ENCODE measurements at regions not wholly inside any gene's neighbourhood (a gene's known extent, or its start where the extent isn't known, plus 50 kb on each side); places are given as distances from the start of the nearest gene placed in this dataset.
"Not testable (repeated sequence)": the region's sequence is repeated elsewhere in the genome, so short reads cannot be mapped to it uniquely, and the experiment has no call there.

DNA sequence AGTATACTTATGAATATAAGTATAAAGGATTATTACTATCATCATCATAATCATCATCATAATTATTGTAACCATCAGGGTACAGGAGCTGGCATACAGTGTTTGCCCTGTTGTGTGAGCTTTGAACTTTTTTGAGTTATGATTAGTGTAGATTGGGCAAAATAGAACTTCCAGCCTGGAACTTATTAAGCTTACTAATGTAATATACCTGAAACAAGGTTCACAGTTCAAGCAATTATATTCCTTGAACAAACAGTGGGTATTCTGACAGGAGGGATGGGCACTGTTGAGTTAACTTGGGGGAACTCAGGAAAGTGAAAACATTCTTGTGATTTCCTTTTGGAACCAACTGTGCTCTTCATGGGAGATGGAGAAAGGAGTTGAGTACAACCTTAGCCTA, 680.0 kb downstream of the DOK5 start:
- intact Hi-C loops (cut with DNase I) = no loop called here
- no peak for DNase-seq (ENCODE audit: low spot score)
- ATAC-seq = no peak

DNA sequence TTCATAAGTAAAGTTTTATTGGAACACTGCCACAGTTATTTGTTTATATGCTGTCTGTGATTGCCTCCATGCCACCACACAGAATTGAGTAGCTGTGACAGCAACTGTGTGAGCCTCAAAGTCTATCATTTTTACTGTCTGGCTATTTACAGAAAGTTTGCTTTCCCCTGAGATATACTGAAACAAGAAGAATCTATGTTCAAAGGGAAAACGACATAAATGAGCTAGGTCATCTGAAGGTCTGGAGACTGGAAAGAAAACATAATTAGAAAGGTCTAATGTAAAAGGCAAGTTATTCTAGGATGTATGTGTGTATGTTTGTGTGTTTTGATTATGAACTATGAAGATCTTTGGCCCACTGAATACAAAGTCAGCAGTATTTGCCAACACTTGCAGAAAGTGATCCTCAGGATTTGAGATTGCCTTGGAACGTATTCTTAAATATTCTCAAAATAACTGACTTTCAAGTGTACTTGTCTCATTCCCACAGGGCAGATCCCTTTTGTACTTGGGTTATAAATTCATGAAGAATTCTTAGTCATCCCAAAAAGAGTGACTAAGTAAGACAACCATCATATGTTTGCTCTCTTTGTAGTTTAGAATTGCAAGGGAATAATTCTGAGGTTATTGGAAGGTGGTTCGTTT, 677.7 kb downstream of the DOK5 start:
- DNase-seq (ENCODE audit: low spot score) (no peak), ATAC-seq (no peak)
- intact Hi-C loops (cut with DNase I) = no loop called here

DNA sequence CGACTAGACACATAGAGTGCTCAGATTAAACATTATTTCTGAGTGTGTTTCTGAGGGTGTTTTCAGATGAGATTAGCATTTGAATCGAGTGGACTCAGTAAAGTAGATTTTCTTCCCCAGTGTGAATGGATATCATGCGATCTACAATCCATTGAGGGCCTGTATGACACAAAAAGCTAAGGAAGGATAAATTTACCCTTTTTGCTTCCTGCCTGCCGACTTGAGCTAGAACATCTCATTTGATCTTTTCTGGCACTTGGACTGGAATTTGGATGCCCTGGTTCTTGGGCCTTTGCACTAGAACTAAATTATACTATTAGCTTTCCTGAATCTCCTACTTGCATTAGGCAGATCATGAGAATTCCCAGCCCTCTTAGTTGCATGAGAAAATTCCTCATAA, 675.8 kb downstream of the DOK5 start:
- no peak for ATAC-seq
- intact Hi-C loops (cut with DNase I) = no loop called here
- no peak for DNase-seq (ENCODE audit: low spot score)

DNA sequence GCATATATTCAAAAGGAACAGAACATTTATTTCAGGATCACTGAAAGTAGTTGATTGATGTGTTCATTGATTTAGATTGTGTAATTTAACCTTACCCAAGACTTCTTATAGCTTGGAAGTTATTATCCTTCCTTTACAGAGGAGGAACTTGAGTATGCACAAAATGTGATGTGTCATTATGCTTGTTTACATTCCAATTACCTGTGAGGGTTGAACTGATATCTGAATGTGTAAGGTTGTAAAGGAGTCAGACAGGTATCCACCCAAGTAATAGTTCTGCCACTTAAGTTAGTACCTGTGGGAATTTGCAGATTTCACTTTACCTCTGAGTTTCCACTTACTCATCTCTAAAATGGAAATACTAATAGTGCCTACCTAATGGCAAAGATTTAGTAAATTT, 668.2 kb downstream of the DOK5 start:
- intact Hi-C loops (cut with DNase I) = no loop called here
- DNase-seq (ENCODE audit: low spot score) = no peak
- no peak for ATAC-seq

DNA sequence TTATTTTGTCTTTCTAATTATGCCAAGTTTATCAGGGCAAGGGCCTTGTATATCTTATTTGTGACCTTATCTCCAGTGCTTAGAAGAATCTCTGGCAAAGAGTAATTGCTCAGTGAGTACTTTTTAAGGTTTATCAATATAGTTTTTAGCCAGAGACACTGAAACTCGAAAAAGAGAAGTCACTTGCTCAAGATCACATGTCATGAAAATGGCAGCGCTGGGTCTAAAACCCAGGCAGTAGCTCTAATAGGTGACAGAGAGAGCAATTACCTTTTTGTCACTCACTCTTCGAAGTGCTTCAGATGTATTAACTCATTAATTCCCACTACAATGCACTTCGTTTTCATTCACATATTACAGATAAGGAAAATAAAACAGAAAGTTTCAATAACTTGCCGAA, 667.5 kb downstream of the DOK5 start:
- no peak for DNase-seq (ENCODE audit: low spot score)
- intact Hi-C loops (cut with DNase I) = no loop called here
- ATAC-seq = no peak

DNA sequence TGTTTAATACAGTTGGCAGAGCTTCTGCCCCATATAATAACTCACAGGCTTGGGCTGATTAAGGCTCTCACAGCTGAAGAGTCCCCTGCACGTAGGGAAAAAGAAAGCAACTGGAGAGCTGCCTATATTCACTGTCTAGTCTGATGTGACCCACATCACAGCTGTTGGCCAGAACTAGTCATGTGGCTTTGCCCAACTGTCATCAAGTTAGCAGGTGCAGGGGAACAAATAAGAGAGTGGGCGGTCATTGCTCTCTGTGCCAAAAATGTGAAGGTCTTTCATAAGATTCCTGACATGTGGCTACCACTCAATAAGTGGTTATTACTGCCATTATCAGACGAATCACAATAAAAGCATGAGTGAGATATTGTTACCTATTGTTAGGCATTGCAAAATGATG, 665.2 kb downstream of the DOK5 start:
- ATAC-seq = no peak
- intact Hi-C loops (cut with DNase I) = no loop called here

DNA sequence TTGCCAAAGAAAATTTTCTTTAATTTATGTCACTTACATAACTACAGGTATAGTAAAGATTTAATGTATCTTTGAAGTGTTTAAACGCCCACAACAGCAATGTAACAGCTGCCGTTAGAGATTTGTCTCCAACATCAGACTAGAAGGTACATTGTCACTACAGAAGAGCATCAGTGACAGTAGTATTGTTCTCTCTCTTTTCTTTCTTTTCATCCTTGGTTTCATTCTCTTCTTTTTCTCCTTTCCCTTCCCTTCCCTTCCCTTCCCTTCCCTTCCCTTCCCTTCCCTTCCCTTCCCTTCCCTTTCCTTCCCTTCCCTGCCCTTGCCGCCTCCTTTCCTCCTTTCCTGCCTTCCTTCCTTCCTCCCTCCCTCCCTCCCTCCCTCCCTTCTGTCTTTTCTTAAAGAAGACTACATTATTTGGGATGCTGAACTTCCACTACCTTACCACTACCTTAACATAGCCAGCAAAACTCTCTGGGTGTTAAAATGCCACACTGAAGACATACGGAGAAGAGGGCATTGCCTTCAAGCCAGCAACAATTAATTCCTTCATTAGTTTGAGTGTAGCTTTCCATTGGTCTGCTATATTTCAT, 663.9 kb downstream of the DOK5 start:
- DNase-seq (ENCODE audit: low spot score) = no peak
- intact Hi-C loops (cut with DNase I) = no loop called here
- ATAC-seq = no peak

More for the DNA sequence above, 665.2 kb downstream of the DOK5 start:
- no peak for DNase-seq (ENCODE audit: low spot score)

DNA sequence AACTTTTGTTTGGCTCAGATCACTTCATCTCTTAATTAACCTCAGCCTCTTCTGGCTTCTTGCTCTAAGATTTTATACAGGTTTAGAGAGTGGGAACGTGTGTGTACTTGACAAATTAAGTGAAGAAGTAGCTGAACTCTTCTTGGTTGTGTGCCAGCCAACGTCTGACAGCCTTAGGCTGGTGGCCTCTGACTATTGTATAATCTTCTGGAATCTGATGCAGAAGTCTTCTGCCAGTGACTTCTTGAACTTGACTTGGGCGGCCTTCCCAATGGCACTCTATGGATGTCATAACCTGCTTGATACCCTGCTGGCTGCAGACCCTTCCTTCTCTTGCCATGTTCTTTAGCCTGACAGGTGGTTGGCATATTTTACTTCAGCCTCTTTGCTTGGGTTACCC, 660.5 kb downstream of the DOK5 start:
- ATAC-seq = no peak
- intact Hi-C loops (cut with DNase I) = no loop called here
- no peak for DNase-seq (ENCODE audit: low spot score)

DNA sequence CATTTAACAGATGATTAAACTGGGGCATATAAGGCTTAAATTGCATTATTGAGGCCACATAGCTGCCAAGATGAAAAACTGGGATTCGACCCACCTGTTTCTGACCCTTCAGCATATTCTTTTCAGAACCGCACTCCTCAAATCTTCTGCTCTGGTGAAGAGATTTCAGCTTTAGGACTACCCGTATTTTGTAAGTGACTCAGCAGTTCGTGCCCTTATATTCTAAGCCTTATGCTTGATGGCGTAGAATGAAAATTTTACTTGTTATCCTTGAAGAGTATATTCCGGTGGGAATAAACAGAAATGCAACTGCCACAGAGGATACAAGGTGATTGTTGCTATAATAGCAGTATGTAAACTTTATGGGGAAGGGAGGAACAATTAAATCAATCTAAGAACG, 657.1 kb downstream of the DOK5 start:
- intact Hi-C loops (cut with DNase I) = no loop called here
- DNase-seq (ENCODE audit: low spot score) = no peak
- ATAC-seq = no peak

DNA sequence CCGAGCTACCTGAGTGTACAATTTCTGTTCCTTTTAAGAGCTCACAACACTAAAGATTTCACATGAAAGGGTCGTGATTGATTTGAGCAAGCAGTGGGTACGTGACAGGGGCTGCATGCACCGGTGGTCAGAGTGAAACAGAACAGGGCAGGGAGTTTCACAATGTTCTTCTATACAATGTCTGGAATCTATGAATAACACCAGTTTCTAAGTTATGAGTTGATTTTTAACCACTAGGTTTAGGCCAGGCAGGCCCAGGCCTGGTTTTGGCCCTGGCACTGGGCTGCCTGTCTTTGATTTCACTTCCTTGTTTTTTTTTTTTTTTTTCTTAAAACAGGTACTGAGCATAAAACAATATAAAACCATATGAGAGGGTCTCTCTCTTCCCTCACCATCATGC, 642.2 kb downstream of the DOK5 start:
- intact Hi-C loops (cut with DNase I); ATAC-seq; DNase-seq (ENCODE audit: low spot score): not testable (repeated sequence)

DNA sequence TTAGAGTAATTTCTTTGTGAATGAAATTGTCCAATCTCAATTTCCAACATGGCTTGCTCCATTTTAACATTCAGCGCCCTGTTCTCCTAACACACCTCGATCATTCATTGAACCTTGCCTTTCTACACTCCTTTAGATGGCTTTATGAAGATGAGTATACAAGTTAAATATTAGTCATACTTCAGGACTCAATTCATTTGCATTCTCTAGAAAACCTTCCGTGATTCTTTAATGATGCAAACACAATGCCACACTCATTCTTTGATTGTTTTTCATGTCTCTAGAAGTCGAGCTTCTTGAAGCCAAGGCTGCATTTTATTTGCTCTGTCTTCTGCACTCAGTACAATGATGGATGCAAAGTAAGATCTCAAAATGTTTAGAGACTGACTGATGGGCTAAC, 641.2 kb downstream of the DOK5 start:
- no peak for ATAC-seq
- intact Hi-C loops (cut with DNase I) = no loop called here

DNA sequence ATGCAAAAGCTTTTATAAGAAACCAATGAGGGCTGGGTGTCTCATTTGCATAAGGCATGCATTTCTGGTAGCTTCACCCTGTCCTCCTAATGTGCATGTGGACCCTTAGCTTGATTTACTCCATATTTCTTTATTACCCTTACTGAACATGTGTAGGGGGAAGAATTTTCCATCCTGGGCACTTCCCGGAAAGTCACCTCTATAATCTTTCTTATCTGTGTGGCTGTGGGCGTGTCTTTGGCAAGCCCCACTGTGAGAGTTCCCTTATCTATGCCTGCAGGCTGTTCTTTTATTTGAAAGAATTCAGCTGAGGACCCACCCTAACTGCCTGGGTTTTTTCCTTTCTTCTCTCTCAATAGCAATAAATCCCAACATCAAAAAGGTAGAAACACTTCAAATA, 627.8 kb downstream of the DOK5 start:
- ATAC-seq (no peak), DNase-seq (ENCODE audit: low spot score) (no peak)
- intact Hi-C loops (cut with DNase I) = no loop called here

More for the DNA sequence above, 641.2 kb downstream of the DOK5 start:
- DNase-seq (ENCODE audit: low spot score) = no peak

DNA sequence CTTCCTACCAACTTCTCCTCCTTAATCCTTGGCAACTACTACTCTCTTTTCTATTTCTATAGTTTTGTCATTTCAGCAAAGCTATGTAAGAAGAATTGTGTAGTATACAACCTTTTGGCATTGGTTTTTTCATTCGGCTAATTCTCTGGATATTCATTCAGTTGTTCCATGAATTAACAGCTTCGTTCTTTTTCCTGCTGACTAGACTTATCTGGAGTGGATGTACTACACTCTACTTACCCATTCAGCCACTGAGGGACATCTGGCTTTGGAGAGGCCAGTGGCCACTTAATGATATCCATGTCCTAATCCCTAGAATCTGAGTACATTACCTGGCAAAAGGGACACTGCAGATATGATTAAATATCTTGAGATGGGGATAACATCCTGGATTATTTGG, 623.9 kb downstream of the DOK5 start:
- DNase-seq (ENCODE audit: low spot score) (no peak), ATAC-seq (no peak)
- intact Hi-C loops (cut with DNase I) = no loop called here

DNA sequence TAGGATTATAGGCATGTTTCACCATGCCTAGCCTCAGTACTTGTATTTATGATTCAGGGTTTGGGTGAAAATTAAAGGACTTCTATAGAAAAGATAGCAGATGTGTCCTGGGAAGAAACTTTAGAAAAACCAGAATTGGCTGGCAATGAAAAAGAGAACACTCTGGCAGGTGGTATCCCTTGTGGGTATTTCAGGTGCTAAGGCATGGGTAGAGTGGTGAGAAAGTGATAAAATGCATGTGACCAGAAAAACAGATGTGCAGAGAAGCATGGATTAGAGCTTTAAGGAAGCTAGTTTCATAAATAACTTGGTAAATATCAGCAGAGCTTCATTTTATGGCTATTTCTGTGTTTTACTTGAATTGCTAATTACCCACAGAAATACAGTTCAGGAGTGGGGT, 622.2 kb downstream of the DOK5 start:
- DNase-seq (ENCODE audit: low spot score) = no peak
- intact Hi-C loops (cut with DNase I) = no loop called here
- ATAC-seq = no peak

DNA sequence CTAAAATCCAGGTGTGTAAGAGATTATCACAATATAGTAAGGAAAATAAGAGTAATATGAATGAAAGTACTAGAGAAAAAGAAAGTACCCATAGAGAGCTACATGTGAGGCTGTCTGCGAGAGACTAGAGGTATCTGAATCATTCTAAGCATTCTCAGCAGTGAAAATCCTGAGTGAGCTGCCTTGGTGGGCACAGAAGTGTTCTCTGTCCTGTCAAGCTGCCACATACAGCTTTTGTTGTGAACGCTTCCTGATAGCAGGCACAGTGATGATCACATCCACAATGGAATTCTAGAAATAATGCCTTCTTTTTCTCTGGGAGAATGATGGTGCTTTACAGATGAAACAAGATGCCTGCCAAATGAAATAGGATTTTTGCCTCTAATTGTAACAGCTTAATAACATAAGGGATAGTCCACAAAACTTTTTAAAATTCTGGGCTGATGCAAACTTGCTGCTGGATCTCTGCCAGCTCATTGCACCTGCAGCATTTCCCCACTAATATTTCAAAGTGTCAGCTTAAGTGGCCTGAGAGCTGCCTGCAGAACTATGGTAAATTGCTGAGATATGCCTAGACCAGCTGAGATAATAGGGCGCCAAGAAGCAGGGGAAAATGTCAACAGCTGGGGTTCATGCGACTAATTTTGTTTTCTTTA, 620.5 kb downstream of the DOK5 start:
- no peak for DNase-seq (ENCODE audit: low spot score)
- ATAC-seq = no peak
- intact Hi-C loops (cut with DNase I) = no loop called here

DNA sequence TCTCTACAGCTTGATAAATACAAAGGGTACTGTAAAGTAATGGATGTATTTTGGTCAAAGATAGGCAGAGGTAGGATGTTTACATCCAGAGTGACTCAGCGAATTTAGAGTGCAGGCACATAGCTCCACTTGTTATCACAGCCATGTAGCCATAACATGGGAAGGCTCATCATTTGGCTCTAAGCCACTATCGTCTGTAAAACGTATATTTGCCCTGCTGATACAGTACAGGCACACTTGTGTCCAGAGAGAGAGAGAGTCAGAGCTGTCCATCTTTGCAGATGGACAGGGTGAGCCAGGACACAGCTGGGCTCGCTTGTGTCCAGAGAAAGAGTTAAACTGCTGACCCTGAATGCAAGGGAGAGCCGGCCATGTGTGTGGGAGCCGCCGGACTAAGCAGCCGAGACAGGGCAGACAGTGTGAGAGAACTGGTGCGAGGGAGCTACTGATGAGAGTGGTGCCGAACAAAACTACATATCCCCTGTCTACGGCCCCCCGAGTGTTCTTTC, 619.0 kb downstream of the DOK5 start:
- intact Hi-C loops (cut with DNase I) = no loop called here
- DNase-seq (ENCODE audit: low spot score) (no peak), ATAC-seq (no peak)

DNA sequence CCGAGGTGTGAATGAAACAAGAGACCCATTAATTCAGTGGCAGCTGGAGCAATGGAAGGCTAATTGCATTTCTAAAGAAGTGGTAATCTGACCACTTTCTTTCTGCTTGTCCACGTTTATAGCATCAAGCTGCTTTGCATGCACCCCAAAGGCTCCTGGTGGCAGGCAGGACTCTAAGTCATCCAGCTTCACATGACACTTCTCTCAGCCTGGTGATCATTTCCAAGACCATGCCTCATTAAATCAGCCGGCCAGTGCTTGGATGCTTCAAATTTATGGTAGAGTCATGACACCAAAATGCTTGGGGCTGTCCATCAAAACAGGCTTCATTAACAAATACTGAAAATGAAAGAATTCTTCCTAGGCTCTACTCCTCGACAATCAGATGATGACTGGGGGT, 614.9 kb downstream of the DOK5 start:
- no peak for ATAC-seq
- intact Hi-C loops (cut with DNase I) = no loop called here
- DNase-seq (ENCODE audit: low spot score) = no peak

DNA sequence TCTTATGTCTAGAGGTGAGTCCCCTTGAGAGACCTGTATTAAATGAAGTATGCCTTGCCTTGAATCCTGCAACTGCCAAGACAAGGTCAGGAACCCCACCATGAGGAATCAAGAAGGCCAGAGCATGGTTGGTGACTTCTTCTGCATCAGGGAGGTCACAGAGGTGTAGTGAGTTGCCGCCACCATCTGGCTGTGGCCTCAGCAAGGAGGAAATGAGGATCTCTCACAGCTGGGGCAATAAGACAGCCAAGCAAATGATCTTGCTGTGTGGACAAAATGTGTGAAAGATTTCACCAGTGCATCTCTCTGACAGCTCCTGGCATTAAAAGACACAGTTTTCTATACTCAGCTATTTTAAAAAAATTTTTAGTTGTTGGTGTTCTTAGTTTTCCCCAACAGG, 611.0 kb downstream of the DOK5 start:
- intact Hi-C loops (cut with DNase I) = no loop called here
- ATAC-seq = no peak

DNA sequence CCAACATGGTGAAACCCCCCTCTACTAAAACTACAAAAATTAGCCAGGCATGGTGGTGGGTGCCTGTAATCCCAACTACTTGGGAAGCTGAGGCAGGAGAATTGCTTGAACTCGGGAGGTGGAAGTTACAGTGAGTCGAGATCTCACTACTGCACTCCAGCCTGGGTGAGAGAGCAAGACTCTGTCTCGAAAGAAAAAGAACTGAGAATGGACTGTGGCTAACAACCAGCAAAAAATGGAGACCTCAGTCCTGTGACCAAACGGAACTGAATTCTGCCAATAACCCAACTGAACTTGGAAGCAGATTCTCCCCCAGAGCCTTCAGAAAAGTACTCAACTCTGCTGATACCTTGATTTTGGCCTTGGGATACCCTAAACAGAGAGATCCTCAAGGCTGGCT, 604.5 kb downstream of the DOK5 start:
- ATAC-seq (no peak), DNase-seq (ENCODE audit: low spot score) (no peak)
- intact Hi-C loops (cut with DNase I) = no loop called here

More for the DNA sequence above, 611.0 kb downstream of the DOK5 start:
- no peak for DNase-seq (ENCODE audit: low spot score)

DNA sequence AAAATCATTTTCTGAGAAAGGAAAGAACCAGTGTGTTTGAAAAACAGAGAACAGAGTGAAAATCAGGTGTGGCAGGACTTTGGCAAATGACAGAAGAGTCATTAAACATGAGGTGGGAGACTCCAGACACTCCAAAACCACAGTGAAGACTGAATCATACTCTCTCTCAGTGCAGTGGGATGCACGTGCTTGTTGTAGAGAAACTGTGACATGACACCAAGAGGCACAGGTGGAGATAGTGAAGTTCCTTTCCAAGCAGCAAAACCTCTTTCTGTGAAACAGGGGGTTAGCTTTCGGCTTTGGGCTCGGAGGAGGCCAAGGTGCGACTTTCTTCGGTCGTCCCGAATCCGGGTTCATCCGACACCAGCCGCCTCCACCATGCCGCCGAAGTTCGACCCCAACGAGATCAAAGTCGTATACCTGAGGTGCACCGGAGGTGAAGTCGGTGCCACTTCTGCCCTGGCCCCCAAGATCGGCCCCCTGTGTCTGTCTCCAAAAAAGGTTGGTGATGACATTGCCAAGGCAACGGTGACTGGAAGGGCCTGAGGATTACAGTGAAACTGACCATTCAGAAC, 599.0 kb downstream of the DOK5 start:
- ATAC-seq; intact Hi-C loops (cut with DNase I); DNase-seq (ENCODE audit: low spot score): not testable (repeated sequence)
